ENCODE measurements at regions not wholly inside any gene's neighbourhood (a gene's known extent, or its start where the extent isn't known, plus 50 kb on each side); places are given as distances from the start of the nearest gene placed in this dataset.

DNA sequence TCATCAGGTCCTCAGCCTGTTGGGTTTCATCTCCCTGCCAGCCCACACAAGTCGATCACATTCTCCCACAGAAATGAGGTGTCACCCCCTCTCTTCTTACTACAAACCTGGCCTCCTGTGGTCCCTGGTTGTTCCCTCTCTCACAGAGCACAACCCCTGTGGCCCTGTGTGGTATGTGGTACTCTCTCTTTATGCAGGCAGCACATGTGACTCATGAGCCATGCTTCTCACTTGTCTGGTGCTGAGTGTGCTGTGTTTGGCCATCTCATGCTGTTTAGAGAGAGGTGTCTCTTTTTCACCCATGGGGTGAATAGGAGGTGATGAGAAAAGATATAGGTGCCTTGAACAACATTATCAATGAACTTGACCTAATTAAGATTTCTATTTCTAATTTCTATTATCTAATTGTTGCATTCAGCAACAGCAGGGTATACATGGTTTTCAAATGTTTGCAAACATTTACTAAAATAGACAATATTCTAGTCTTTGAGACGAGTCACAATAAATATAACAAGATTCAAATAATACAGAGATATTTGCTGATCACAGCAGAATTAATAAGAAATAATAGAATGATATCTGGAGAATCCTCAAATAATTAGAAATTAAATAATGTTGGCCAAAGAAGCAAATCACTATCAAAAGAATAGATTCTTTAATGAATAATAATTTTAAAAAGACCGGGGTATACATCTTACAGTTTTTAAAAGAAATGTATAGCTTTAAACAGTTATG lies 633.8 kb upstream of the IGFBP3 start:
- peaks cover 23% of the 10 kb centered on the region for H3K4me1 ChIP-seq (ENCODE audit: insufficient read depth, poor library complexity, severe bottlenecking)
- ATAC-seq (ENCODE audit: low read depth), result no peak
- no peak overlapping the region for H3K27ac ChIP-seq (ENCODE audit: poor library complexity, severe bottlenecking)
- DNase-seq (ENCODE audit: low spot score), result no peak
- H3K27me3 ChIP-seq (ENCODE audit: insufficient read depth, poor library complexity, severe bottlenecking), result no peaks in the 10 kb centered on the region
- TF ChIP-seq, protein P1, sequence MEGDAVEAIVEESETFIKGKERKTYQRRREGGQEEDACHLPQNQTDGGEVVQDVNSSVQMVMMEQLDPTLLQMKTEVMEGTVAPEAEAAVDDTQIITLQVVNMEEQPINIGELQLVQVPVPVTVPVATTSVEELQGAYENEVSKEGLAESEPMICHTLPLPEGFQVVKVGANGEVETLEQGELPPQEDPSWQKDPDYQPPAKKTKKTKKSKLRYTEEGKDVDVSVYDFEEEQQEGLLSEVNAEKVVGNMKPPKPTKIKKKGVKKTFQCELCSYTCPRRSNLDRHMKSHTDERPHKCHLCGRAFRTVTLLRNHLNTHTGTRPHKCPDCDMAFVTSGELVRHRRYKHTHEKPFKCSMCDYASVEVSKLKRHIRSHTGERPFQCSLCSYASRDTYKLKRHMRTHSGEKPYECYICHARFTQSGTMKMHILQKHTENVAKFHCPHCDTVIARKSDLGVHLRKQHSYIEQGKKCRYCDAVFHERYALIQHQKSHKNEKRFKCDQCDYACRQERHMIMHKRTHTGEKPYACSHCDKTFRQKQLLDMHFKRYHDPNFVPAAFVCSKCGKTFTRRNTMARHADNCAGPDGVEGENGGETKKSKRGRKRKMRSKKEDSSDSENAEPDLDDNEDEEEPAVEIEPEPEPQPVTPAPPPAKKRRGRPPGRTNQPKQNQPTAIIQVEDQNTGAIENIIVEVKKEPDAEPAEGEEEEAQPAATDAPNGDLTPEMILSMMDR (IDR thresholded peaks at IDR 0.05; ENCODE audit: poor library complexity, severe bottlenecking), result no peak
- H3K9me3 ChIP-seq (ENCODE audit: severe bottlenecking), result no peaks in the 10 kb centered on the region
- no peaks in the 10 kb centered on the region for H3K36me3 ChIP-seq (ENCODE audit: low read depth)
- no peak overlapping the region for H3K4me3 ChIP-seq (ENCODE audit: severe bottlenecking)

DNA sequence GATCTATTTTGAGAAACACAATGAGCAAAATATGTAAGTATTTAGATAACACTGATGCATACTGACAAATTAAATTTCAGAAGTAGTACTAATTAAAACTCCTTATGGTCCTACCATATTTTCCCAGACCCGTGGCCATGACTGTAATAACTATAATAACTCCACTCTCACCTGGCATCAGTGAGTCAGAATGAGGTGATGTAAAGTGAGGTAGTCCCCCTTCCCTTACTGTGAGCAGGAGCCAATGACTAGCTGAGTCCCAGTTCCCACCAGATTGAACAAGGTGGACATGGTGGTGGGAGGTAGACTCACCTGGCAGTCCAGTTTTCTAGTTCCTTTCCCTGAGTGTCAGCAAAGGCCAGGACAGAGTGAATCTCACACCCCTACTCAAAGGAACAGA lies 630.5 kb upstream of the IGFBP3 start:
- Histone ChIP-seq H3K4me3 (ENCODE audit: severe bottlenecking) (no peak overlapping the region), H3K9me3 (ENCODE audit: severe bottlenecking) (no peaks in the 10 kb centered on the region), H3K27me3 (ENCODE audit: insufficient read depth, poor library complexity, severe bottlenecking) (no peaks in the 10 kb centered on the region), H3K4me1 (ENCODE audit: insufficient read depth, poor library complexity, severe bottlenecking) (peaks cover 26% of the 10 kb centered on the region), H3K27ac (ENCODE audit: poor library complexity, severe bottlenecking) (no peak overlapping the region), H3K36me3 (ENCODE audit: low read depth) (no peaks in the 10 kb centered on the region)
- DNase-seq (ENCODE audit: low spot score), result no peak
- TF ChIP-seq, protein P1 (IDR thresholded peaks at IDR 0.05; ENCODE audit: poor library complexity, severe bottlenecking), result no peak
- ATAC-seq (ENCODE audit: low read depth), result no peak

DNA sequence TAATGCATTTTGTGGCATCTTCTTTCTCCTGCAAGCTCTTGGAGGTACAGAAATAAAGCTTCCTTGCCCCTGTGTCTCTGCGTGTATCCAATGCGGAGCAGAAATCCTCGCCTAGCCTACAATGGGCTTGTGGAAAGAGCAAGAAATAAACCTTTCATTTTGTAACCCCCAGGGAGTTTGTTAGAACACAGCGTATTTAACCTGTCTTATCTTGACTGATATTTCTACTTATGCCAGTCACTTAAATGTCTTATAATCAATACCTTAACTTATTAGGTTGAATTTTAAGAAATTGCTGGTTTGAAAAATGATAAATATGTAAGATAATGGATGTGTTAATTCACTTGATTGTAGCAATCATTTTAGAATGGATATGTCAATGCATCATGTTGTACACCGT lies 629.8 kb upstream of the IGFBP3 start:
- TF ChIP-seq, protein P1 (IDR thresholded peaks at IDR 0.05; ENCODE audit: poor library complexity, severe bottlenecking), result no peak
- H3K4me3 ChIP-seq (ENCODE audit: severe bottlenecking), result no peak overlapping the region
- peak overlapping the region; percentile 50 for H3K27ac ChIP-seq (ENCODE audit: poor library complexity, severe bottlenecking)
- ATAC-seq (ENCODE audit: low read depth) (no peak), DNase-seq (ENCODE audit: low spot score) (no peak)
- H3K9me3 ChIP-seq (ENCODE audit: severe bottlenecking), result no peaks in the 10 kb centered on the region
- no peaks in the 10 kb centered on the region for H3K36me3 ChIP-seq (ENCODE audit: low read depth)
- H3K27me3 ChIP-seq (ENCODE audit: insufficient read depth, poor library complexity, severe bottlenecking), result no peaks in the 10 kb centered on the region
- H3K4me1 ChIP-seq (ENCODE audit: insufficient read depth, poor library complexity, severe bottlenecking), result peaks cover 33% of the 10 kb centered on the region

DNA sequence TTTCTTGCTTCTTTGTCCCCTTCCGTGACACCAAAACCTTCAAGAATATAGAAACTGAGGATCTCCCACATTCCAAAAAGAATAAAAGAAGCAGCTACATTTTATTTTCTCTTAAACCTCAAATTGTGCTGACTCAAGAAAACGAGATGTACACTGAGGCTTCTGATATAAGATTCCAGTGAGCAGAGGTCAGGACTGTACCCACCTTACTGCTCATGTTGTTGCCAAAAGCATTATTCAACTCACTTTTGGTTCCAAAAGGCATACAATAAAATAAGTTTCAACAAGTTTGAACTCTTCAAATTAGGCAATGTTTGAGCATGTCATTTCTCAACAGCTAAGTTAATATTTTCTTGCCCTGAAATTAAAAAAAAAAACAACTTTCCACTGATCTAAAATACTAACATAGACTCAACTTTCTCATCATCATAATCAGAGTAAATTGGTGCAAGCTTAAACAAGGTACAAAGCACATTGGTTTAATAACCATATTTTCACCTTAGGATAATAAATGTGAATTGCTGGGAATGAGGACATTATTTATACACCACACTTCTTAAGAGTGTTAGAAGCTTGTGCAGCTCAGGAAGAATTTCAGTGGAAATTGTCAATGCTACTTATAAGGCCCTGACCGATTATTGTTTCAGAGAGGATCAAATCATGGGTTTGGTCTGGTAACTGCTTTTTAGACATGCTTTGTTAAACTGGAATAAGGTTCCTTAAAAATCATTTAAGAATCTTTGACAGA lies 629.0 kb upstream of the IGFBP3 start:
- Histone ChIP-seq H3K4me1 (ENCODE audit: insufficient read depth, poor library complexity, severe bottlenecking) (peaks cover 41% of the 10 kb centered on the region), H3K36me3 (ENCODE audit: low read depth) (no peaks in the 10 kb centered on the region), H3K4me3 (ENCODE audit: severe bottlenecking) (no peak overlapping the region), H3K27me3 (ENCODE audit: insufficient read depth, poor library complexity, severe bottlenecking) (no peaks in the 10 kb centered on the region), H3K9me3 (ENCODE audit: severe bottlenecking) (no peaks in the 10 kb centered on the region), H3K27ac (ENCODE audit: poor library complexity, severe bottlenecking) (peak overlapping the region; percentile 50)
- ATAC-seq (ENCODE audit: low read depth), result peak; percentile 81
- no peak for DNase-seq (ENCODE audit: low spot score)
- TF ChIP-seq, protein P1 (IDR thresholded peaks at IDR 0.05; ENCODE audit: poor library complexity, severe bottlenecking), result no peak

DNA sequence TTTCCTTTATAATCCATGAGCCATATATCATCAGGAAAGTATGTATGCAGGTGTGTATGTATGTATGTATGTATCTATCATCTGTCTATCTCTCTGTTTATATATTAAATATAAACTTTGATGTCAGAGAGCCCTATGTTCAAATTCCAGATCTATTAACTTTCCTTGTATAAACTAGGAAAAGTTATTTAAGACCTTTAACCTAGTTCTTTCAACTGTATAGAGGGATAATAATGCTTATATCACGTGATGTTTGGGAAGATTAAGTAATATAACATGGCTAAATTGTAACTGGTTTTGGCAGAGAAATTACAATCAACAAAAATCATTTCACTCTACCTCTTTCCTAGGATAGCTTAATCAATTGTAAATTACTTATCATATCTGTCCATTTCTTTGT lies 628.3 kb upstream of the IGFBP3 start:
- H3K4me3 ChIP-seq (ENCODE audit: severe bottlenecking), result no peak overlapping the region
- peaks cover 48% of the 10 kb centered on the region for H3K4me1 ChIP-seq (ENCODE audit: insufficient read depth, poor library complexity, severe bottlenecking)
- TF ChIP-seq, protein P1 (IDR thresholded peaks at IDR 0.05; ENCODE audit: poor library complexity, severe bottlenecking), result no peak
- H3K27me3 ChIP-seq (ENCODE audit: insufficient read depth, poor library complexity, severe bottlenecking), result no peaks in the 10 kb centered on the region
- ATAC-seq (ENCODE audit: low read depth), result no peak
- peak overlapping the region; percentile 50 for H3K27ac ChIP-seq (ENCODE audit: poor library complexity, severe bottlenecking)
- no peak for DNase-seq (ENCODE audit: low spot score)
- no peaks in the 10 kb centered on the region for H3K9me3 ChIP-seq (ENCODE audit: severe bottlenecking)
- H3K36me3 ChIP-seq (ENCODE audit: low read depth), result no peaks in the 10 kb centered on the region
